GM12892 (cell line): ENCODE measurements at regions not wholly inside any gene's neighbourhood (a gene's known extent, or its start where the extent isn't known, plus 50 kb on each side); places are given as distances from the start of the nearest gene placed in this dataset.

Experiments
- DNase-seq: peaks from one replicate; pipeline ENCODE4 v3.0.0; 2011; ENCODE audit not compliant: insufficient read length
- FAIRE-seq: peaks from 2 replicates; lab custom pipeline; 2011; peaks lifted over from hg19 to GRCh38; lab: Jason Lieb, UNC
- POLR2A ChIP-seq: IDR thresholded peaks from 2 replicates; pipeline ENCODE4 v1.6.1; 2011; ENCODE audit warnings: low read depth, low read length, control low read depth
- POLR2AphosphoS5 ChIP-seq: IDR thresholded peaks from 2 replicates; pipeline ENCODE4 v1.6.1; 2011; ENCODE audit warnings: low read depth, low read length, control low read depth
- TAF1 ChIP-seq: IDR thresholded peaks from 2 replicates; pipeline ENCODE4 v1.6.1; 2011; ENCODE audit warnings: low read depth, mild to moderate bottlenecking, control low read depth, low read length, borderline replicate concordance

DNA sequence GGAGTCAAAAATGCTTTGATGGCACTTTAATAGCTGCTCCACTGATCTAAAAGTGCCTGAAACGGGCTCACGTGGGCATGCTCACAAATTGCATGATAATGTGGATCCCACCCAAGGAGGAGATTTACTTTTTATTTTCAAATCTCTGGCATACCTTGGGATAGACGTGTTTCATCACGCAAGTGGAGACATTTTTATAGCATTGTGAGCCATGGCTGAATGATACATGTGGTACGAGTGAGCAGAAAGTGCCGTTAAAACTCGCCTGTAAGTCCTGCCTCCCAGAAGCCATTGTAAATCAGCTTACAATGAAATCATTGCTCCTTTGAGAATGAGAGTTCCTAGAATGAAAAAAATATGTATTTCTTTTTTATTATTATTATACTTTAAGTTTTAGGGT, 514.7 kb downstream of the MAT2B start:
- DNase-seq (no peak), FAIRE-seq (no peak)
- TF ChIP-seq POLR2AphosphoS5 (no peak), TAF1 (no peak), POLR2A (no peak)

GRCh38 chr5:164027738-164028137, 522.3 kb downstream of the MAT2B start:
- DNase-seq (no peak), FAIRE-seq (no peak)
- TF ChIP-seq TAF1 (no peak), POLR2A (no peak), POLR2AphosphoS5 (no peak)

- DNase-seq, result no peak
- FAIRE-seq, result no peak
- TF ChIP-seq POLR2AphosphoS5, result no peak
- TF ChIP-seq TAF1, result no peak
- TF ChIP-seq POLR2A, result no peak
Observed at GRCh38 chr5:164038128-164038783, 532.8 kb downstream of the MAT2B start.

DNA sequence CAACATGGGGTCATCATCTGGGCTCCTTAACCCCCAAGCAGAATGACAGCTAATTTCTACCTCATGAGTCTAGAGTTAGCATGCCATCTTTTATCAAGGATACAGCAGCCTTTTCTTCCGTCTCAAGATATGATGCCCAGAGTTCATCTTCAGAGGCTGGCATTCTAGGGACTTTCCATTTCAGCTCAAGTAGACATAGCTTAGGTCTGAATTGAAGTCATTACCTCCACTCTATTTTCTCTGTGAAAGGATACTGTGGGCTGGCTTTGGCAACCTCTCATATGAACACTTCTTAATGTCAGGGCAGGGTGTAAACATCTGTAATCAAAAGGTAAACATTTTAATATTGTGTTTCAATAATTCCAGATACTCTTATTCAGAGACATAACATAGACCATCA, 535.7 kb downstream of the MAT2B start:
- TF ChIP-seq TAF1 (no peak), POLR2A (no peak), POLR2AphosphoS5 (no peak)
- DNase-seq, result no peak
- FAIRE-seq, result no peak

GRCh38 chr5:164048359-164048926, 543.0 kb downstream of the MAT2B start:
- no peak for DNase-seq
- TF ChIP-seq POLR2AphosphoS5, result no peak
- no peak for TF ChIP-seq TAF1
- no peak for TF ChIP-seq POLR2A
- no peak for FAIRE-seq

GRCh38 chr5:164051745-164052144, 546.3 kb downstream of the MAT2B start:
- no peak for DNase-seq
- FAIRE-seq, result no peak
- TF ChIP-seq POLR2A (no peak), TAF1 (no peak), POLR2AphosphoS5 (no peak)

GRCh38 chr5:164052536-164053093, 547.2 kb downstream of the MAT2B start:
- FAIRE-seq, result no peak
- no peak for DNase-seq
- TF ChIP-seq POLR2A (no peak), POLR2AphosphoS5 (no peak), TAF1 (no peak)

DNA sequence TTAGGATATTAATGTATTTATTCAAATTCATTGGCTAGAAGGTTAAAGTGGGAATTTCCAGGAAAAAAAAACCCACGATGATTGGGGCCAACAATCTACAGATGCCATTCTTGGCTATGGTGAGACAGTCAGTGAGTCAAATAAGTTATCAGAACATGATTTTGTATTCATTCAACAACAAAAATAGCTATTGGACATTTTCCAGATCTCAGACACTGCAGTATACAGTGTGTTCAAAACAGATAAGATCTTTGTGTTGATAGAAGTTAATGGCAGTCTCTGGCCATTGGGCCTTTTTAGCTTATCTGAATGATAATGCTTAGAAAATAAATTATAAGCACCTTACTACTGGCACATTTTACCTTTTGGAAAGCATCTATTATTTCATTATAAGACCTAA, 547.7 kb downstream of the MAT2B start:
- DNase-seq (no peak), FAIRE-seq (no peak)
- TF ChIP-seq POLR2A (no peak), POLR2AphosphoS5 (no peak), TAF1 (no peak)

- FAIRE-seq (no peak), DNase-seq (no peak)
- TF ChIP-seq TAF1 (no peak), POLR2A (no peak), POLR2AphosphoS5 (no peak)
Observed at GRCh38 chr5:164054461-164054860, 549.0 kb downstream of the MAT2B start.

DNA sequence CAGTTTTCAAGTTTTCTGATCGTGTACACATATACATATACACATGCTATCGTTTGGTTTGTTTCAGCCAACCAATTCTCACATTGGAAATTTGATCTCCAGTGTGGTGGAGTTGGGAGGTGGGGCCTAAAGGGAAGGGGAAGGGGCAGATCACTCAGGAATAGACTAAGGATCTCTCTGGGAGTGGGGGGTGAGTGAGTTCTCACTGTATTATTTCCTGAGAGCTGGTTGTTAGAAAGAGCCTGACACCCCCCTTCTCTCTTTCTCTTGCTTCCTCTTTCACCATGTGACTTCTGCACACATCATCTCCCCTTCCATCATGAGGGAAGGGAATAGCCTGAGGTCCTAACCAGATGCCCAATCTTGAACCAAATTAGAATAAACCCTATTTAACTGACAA, 551.7 kb downstream of the MAT2B start:
- DNase-seq, result no peak
- FAIRE-seq, result no peak
- TF ChIP-seq TAF1, result no peak
- TF ChIP-seq POLR2A, result no peak
- TF ChIP-seq POLR2AphosphoS5, result no peak

DNA sequence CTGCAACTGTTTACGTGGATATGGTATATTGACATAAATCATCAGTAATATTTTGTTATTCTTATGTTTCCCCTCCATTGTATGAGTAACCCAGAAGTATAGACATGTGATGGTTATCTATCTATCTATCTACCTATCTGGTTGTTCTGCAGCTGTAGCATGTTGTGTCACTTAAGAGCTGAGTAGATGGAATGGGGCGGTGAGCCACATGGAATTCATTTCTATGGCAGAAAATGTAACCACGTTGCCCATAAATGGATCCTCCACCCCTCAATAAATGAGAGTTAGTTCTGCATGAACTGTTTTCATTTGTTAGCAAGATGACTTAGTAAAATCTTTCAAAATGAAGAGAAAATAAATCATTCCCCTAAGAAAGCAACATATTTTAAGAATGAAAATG, 553.2 kb downstream of the MAT2B start:
- no peak for TF ChIP-seq TAF1
- no peak for TF ChIP-seq POLR2AphosphoS5
- no peak for TF ChIP-seq POLR2A
- DNase-seq (no peak), FAIRE-seq (no peak)

DNA sequence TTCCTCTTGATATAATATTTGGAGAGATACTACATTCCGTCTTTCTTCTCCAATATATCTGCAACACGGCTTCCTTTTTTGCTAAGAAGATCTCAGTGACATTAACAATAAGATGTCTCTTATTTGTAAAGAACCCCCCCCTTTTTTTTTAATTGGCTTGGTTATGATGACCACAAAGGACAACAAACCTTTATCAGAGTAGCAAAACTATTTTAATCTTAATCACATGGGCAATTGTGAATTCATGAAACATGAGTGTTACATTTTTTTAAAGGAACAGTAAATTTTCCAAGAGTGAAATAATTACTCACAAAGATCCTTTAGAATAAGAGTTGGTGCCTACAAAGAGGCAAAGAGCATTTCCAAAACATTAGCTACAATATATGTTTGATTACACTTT, 554.1 kb downstream of the MAT2B start:
- FAIRE-seq, result no peak
- TF ChIP-seq POLR2A, result no peak
- TF ChIP-seq TAF1, result no peak
- TF ChIP-seq POLR2AphosphoS5, result no peak
- DNase-seq, result no peak

- FAIRE-seq, result no peak
- no peak for DNase-seq
- TF ChIP-seq TAF1, result no peak
- TF ChIP-seq POLR2A, result no peak
- TF ChIP-seq POLR2AphosphoS5, result no peak
Observed at GRCh38 chr5:164060786-164061355, 555.5 kb downstream of the MAT2B start.
